Keratinocyte (primary cell): ENCODE measurements at regions not wholly inside any gene's neighbourhood (a gene's known extent, or its start where the extent isn't known, plus 50 kb on each side); places are given as distances from the start of the nearest gene placed in this dataset.

Source experiments
- DNase-seq: peaks from one replicate; pipeline ENCODE4 v3.0.0-alpha.2; 2011; ENCODE audit warnings: low read depth, missing footprints, low spot score
- FAIRE-seq: peaks from 2 replicates; lab custom pipeline; 2011; peaks lifted over from hg19 to GRCh38; lab: Jason Lieb, UNC
- H2AFZ ChIP-seq: 2 replicates; pipeline ENCODE4 v1.6.0; 2012; ENCODE audit warnings: low read length, control low read depth, inconsistent platforms; ENCODE audit not compliant: control insufficient read depth
- H3K27ac ChIP-seq: 2 replicates; pipeline ENCODE4 v1.5.1; 2011; ENCODE audit warnings: low read length; ENCODE audit not compliant: control insufficient read depth, insufficient read depth
- H3K27me3 ChIP-seq: 3 replicates; pipeline ENCODE4 v1.6.0; 2011; ENCODE audit warnings: low read length; ENCODE audit not compliant: control insufficient read depth, insufficient read depth; ENCODE audit errors: extremely low read depth
- H3K36me3 ChIP-seq, 2 experiments: 2 replicates in 1 of 2; 3 replicates in 1 of 2; pipeline ENCODE4 v1.5.1; 2011; ENCODE audit warnings: low read length in 2 of 2, mild to moderate bottlenecking in 1 of 2; ENCODE audit not compliant: control insufficient read depth in 2 of 2, insufficient read depth in 2 of 2; ENCODE audit errors: extremely low read depth in 1 of 2
- H3K4me1 ChIP-seq: 3 replicates; pipeline ENCODE4 v1.5.1; 2011; ENCODE audit warnings: low read length; ENCODE audit not compliant: control insufficient read depth, insufficient read depth; ENCODE audit errors: extremely low read depth
- H3K4me2 ChIP-seq: 3 replicates; pipeline ENCODE4 v1.6.0; 2011; ENCODE audit warnings: low read depth, low read length; ENCODE audit not compliant: control insufficient read depth, insufficient read depth; ENCODE audit errors: extremely low read depth
- H3K4me3 ChIP-seq, 3 experiments: fragments of 200-600 bp in 1 of 3; sonication (generic) in 1 of 3; 2 replicates in 2 of 3; 3 replicates in 1 of 3; pipeline ENCODE4 v1.5.1; 2011 to 2016; ENCODE audit warnings: low read length in 3 of 3, mild to moderate bottlenecking in 3 of 3, control low read depth in 2 of 3, inconsistent platforms in 1 of 3, low read depth in 1 of 3, mixed read lengths in 1 of 3, mixed run types in 1 of 3, moderate library complexity in 1 of 3; ENCODE audit not compliant: control insufficient read depth in 2 of 3, insufficient read depth in 2 of 3; ENCODE audit errors: extremely low read depth in 1 of 3
- H3K79me2 ChIP-seq: 2 replicates; pipeline ENCODE4 v1.6.0; 2012; ENCODE audit warnings: low read length; ENCODE audit not compliant: control insufficient read depth, insufficient read depth
- H3K9ac ChIP-seq: 3 replicates; pipeline ENCODE4 v1.6.0; 2011; ENCODE audit warnings: low read length; ENCODE audit not compliant: control insufficient read depth, insufficient read depth; ENCODE audit errors: extremely low read depth
- H3K9me1 ChIP-seq: 3 replicates; pipeline ENCODE4 v1.6.0; 2011; ENCODE audit warnings: low read length; ENCODE audit not compliant: control insufficient read depth, insufficient read depth; ENCODE audit errors: extremely low read depth
- H3K9me3 ChIP-seq: 2 replicates; pipeline ENCODE4 v1.5.1; 2012; ENCODE audit warnings: low read depth, low read length; ENCODE audit not compliant: control insufficient read depth
- H4K20me1 ChIP-seq: 3 replicates; pipeline ENCODE4 v1.6.0; 2011; ENCODE audit warnings: low read length; ENCODE audit not compliant: control insufficient read depth, insufficient read depth; ENCODE audit errors: extremely low read depth
- CTCF ChIP-seq, 3 experiments: IDR thresholded peaks in 1 of 3; conservative IDR thresholded peaks in 1 of 3; optimal IDR thresholded peaks in 1 of 3; 2 replicates in 2 of 3; 3 replicates in 1 of 3; pipeline versions ENCODE3 to v1.5.1; 2011; ENCODE audit warnings: low read length in 3 of 3, mild to moderate bottlenecking in 3 of 3, moderate library complexity in 2 of 3, control low read depth in 1 of 3, inconsistent platforms in 1 of 3; ENCODE audit not compliant: insufficient read depth in 2 of 3; ENCODE audit errors: extremely low read depth in 1 of 3
- EZH2 ChIP-seq: IDR thresholded peaks from one replicate; pipeline ENCODE4 v1.6.1; 2012; ENCODE audit warnings: inconsistent platforms, mild to moderate bottlenecking, low read length, moderate library complexity
- dilution Hi-C: fragments of 300-500 bp; cut with MboI; formaldehyde crosslinking; loops from one replicate; pipeline ENCODE4 v1.7.0; 2020; ENCODE audit warnings: low sequenced_read_pairs; ENCODE audit not compliant: extremely low pct_ligation_motif_present

GRCh38 chr1:83769072-83769471 is 229.9 kb downstream of the TTLL7 start:
- Histone ChIP-seq H3K9me3 (no peaks in the 10 kb centered on the region), H4K20me1 (no peaks in the 10 kb centered on the region), H3K4me1 (no peaks in the 10 kb centered on the region), H3K9me1 (no peaks in the 10 kb centered on the region), H3K36me3 (no peaks in the 10 kb centered on the region), H3K27me3 (no peaks in the 10 kb centered on the region), H2AFZ (no peak overlapping the region), H3K4me2 (no peak overlapping the region), H3K27ac (no peak overlapping the region), H3K4me3 (no peak overlapping the region), H3K9ac (no peak overlapping the region), H3K79me2 (no peaks in the 10 kb centered on the region)
- DNase-seq: no peak
- no peak for FAIRE-seq
- TF ChIP-seq CTCF (optimal IDR thresholded peaks at IDR 0.05 in 1 of 3, IDR thresholded peaks at IDR 0.05 in 1 of 3, conservative IDR thresholded peaks at IDR 0.05 in 1 of 3; ENCODE audit: extremely low read depth in 1 of 3, insufficient read depth in 2 of 3, low read length in 3 of 3): no peak
- TF ChIP-seq EZH2: no peak
- dilution Hi-C loops: no loop called here

- Histone ChIP-seq H3K27ac (no peak overlapping the region), H4K20me1 (no peaks in the 10 kb centered on the region), H3K4me1 (no peaks in the 10 kb centered on the region), H3K36me3 (no peaks in the 10 kb centered on the region), H2AFZ (no peak overlapping the region), H3K4me3 (no peak overlapping the region), H3K9me3 (no peaks in the 10 kb centered on the region), H3K27me3 (no peaks in the 10 kb centered on the region), H3K4me2 (no peak overlapping the region), H3K79me2 (no peaks in the 10 kb centered on the region), H3K9ac (no peak overlapping the region), H3K9me1 (no peaks in the 10 kb centered on the region)
- no peak for DNase-seq
- no peak for TF ChIP-seq CTCF (optimal IDR thresholded peaks at IDR 0.05 in 1 of 3, IDR thresholded peaks at IDR 0.05 in 1 of 3, conservative IDR thresholded peaks at IDR 0.05 in 1 of 3; ENCODE audit: extremely low read depth in 1 of 3, insufficient read depth in 2 of 3, low read length in 3 of 3)
- no peak for TF ChIP-seq EZH2
- dilution Hi-C loops: no loop called here
- FAIRE-seq: no peak
Measured at GRCh38 chr1:83766241-83766691, 232.7 kb downstream of the TTLL7 start.
